Ascending aorta (tissue), 2 donors: ENCODE measurements at regions not wholly inside any gene's neighbourhood (a gene's known extent, or its start where the extent isn't known, plus 50 kb on each side); places are given as distances from the start of the nearest gene placed in this dataset.

Source experiments
- DNase-seq, 2 donors: peaks; one replicate each; pipeline ENCODE4 v3.0.0-alpha.2; 2019; ENCODE audit warnings: low spot score in 2 of 2
- H3K27ac ChIP-seq, 2 donors: fragments of 200-600 bp; sonication (generic); one replicate each; pipeline ENCODE4 v1.5.1; 2016 to 2017; ENCODE audit warnings: mild to moderate bottlenecking in 1 of 2
- H3K27me3 ChIP-seq: fragments of 200-600 bp; sonication (generic); one replicate; pipeline ENCODE4 v1.5.1; 2017
- H3K36me3 ChIP-seq, 2 donors: fragments of 200-600 bp; sonication (generic); one replicate each; pipeline ENCODE4 v1.5.1; 2016
- H3K4me1 ChIP-seq, 2 donors: fragments of 200-600 bp; sonication (generic); one replicate each; pipeline ENCODE4 v1.5.1; 2016 to 2017; ENCODE audit warnings: mild to moderate bottlenecking in 1 of 2
- H3K4me3 ChIP-seq, 2 donors: fragments of 200-600 bp; sonication (generic); one replicate each; pipeline ENCODE4 v1.5.1; 2016 to 2017; ENCODE audit warnings: mild to moderate bottlenecking in 1 of 2
- H3K9me3 ChIP-seq, 2 donors: fragments of 200-600 bp; sonication (generic); one replicate each; pipeline ENCODE4 v1.5.1; 2016
- intact Hi-C: fragments of 100-400 bp; cut with DNase I; formaldehyde crosslinking; loops from one replicate; pipeline ENCODE4 v1.15.1; 2023
- TF ChIP-seq, protein P1 (sequence below), 3 experiments: fragments of 200-600 bp in 2 of 3; fragments of 450-650 bp in 1 of 3; sonication (generic) in 2 of 3; IDR thresholded peaks; one replicate each; pipeline ENCODE4 v1.5.1; 2016 to 2019; ENCODE audit warnings: antibody characterized with exemption in 3 of 3, mild to moderate bottlenecking in 1 of 3, moderate library complexity in 1 of 3

DNA sequence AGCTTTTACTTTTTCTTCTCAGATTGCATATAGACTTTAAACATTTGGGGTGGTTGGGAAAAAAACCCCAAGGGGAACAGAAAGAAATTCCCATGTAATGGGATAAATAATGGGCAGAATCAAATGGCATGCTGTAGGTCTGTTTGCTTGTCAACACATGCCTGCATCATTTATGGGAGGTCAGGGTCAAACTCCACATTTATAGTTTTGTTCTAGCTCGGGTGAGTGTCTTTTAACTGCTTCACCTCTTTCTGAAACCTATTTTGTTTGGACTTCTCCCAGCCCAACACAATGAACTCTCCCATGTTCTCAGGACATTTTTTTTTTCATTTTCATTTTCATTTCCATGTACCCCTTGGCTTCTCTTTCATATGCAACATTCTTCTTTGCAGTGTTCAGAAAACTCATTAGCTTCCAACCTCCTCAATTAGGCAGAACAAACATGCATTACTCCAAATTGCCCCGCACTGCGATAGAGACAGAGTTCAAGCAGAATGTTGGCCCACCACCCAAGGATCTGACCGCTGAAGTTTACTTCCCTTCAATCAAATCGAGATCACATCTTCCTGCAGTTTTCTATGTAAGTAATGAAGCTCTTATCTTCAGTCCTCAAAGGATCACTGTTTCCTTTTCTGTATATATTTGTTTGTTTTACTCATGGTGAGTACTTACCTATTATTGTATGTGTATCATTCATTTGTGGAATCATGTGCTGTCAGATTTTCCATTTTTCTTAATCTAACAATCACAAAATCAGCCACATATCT is 354.6 kb downstream of the ZSWIM6 start:
- DNase-seq: no peak
- H3K36me3 ChIP-seq: no peaks in the 10 kb centered on the region
- H3K27ac ChIP-seq: no peak overlapping the region
- H3K4me3 ChIP-seq: no peak overlapping the region
- no peaks in the 10 kb centered on the region for H3K27me3 ChIP-seq
- TF ChIP-seq, protein P1, sequence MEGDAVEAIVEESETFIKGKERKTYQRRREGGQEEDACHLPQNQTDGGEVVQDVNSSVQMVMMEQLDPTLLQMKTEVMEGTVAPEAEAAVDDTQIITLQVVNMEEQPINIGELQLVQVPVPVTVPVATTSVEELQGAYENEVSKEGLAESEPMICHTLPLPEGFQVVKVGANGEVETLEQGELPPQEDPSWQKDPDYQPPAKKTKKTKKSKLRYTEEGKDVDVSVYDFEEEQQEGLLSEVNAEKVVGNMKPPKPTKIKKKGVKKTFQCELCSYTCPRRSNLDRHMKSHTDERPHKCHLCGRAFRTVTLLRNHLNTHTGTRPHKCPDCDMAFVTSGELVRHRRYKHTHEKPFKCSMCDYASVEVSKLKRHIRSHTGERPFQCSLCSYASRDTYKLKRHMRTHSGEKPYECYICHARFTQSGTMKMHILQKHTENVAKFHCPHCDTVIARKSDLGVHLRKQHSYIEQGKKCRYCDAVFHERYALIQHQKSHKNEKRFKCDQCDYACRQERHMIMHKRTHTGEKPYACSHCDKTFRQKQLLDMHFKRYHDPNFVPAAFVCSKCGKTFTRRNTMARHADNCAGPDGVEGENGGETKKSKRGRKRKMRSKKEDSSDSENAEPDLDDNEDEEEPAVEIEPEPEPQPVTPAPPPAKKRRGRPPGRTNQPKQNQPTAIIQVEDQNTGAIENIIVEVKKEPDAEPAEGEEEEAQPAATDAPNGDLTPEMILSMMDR (IDR thresholded peaks at IDR 0.05): no peak
- no peaks in the 10 kb centered on the region for H3K4me1 ChIP-seq
- intact Hi-C loops: no loop called here
- H3K9me3 ChIP-seq: no peaks in the 10 kb centered on the region

DNA sequence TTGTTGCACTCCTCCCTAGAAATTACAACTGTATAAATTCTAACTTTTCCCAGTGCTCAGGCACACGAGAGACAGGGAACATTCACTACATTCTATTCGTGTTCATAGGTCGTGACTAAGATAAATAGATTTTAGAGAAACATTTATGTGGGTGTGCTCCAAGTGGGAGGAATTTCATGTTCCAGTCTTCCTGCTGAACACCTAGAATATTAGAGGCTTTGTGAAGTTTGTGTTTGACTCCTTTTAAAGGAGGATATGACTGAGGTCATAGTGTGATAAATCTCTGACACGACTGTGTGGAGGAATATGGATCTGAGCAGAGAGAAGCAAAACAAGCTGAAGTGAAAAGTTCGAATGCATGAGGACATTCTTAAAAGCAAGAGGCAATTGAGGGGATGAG is 355.3 kb downstream of the ZSWIM6 start:
- Histone ChIP-seq H3K36me3 (no peaks in the 10 kb centered on the region), H3K4me3 (no peak overlapping the region), H3K27ac (no peak overlapping the region), H3K27me3 (no peaks in the 10 kb centered on the region), H3K4me1 (no peaks in the 10 kb centered on the region), H3K9me3 (no peaks in the 10 kb centered on the region)
- TF ChIP-seq, protein P1 (IDR thresholded peaks at IDR 0.05): no peak
- no peak for DNase-seq
- intact Hi-C loops: no loop called here

DNA sequence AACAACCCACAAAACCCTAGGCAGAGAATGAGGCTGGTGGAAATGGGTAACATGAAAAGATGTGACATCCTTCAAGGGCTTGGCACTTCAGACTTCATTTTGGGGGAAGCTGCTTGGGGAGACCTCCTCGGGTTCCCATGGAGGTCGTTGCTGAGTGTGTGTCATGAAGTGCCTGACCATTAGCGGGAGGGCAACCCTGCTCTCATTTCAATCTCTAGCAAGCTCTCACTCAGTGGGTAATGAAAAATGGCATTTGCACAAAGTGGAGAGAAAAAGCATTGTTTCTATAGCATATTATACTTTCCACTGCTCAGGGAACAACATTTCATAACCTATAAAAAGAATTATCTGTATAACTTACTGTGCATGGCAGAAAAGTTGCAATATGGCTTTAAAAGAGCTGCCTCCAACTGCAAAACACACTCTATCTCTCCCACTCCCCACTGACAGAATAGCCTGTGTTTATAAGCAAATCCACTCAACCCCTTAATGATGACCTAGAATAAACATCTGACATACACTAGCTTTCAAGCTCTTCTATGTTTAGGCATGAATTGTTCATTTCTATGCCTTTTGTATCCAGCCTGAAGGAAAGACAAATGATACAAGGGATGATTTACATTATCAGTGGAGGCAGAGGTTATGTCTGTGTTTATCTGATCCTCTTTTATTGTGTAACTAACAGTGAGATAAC is 357.2 kb downstream of the ZSWIM6 start:
- H3K4me3 ChIP-seq: no peak overlapping the region
- H3K27ac ChIP-seq: no peak overlapping the region
- H3K9me3 ChIP-seq: peaks cover 0 to 7% of the 10 kb centered on the region in 2 donors
- no peaks in the 10 kb centered on the region for H3K36me3 ChIP-seq
- TF ChIP-seq, protein P1 (IDR thresholded peaks at IDR 0.05): no peak
- no peak for DNase-seq
- no peaks in the 10 kb centered on the region for H3K4me1 ChIP-seq
- intact Hi-C loops: no loop called here
- H3K27me3 ChIP-seq: no peaks in the 10 kb centered on the region

DNA sequence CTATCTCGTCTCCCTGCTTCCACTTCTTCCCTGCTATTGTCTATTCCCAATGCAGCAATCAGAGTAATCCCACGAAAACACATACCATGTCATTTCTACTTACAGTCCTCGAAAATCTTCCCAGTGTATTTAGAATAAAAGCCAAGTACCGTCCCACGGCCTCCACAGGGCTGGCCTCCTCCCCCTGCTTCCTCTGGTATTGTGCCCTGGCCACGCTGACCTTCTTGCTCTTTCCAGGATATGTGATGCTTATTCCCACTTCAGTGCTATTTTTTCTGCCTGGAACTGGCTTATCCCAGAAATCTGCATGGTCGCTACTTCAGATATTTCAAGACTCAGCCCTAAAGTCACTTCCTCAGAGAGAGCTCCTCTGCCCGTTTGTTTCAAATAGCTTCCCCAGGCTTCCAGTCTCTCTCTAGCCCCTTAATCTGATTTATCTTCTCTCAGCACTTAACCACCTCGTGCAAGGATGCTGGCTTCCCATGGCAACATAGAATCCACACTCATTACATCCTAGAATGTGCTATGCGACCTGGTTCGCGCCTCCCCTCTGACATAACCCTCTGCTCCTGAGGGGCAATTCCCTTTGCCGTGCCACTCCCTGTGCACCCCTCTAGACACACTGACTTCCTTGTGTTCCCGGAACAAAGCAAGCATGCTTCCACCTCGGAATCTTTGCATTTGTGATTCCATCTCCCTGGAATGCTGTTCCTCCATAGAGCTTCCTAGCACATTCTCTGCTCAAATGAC is 365.9 kb downstream of the ZSWIM6 start:
- intact Hi-C loops: no loop called here
- H3K27ac ChIP-seq: no peak overlapping the region

DNA sequence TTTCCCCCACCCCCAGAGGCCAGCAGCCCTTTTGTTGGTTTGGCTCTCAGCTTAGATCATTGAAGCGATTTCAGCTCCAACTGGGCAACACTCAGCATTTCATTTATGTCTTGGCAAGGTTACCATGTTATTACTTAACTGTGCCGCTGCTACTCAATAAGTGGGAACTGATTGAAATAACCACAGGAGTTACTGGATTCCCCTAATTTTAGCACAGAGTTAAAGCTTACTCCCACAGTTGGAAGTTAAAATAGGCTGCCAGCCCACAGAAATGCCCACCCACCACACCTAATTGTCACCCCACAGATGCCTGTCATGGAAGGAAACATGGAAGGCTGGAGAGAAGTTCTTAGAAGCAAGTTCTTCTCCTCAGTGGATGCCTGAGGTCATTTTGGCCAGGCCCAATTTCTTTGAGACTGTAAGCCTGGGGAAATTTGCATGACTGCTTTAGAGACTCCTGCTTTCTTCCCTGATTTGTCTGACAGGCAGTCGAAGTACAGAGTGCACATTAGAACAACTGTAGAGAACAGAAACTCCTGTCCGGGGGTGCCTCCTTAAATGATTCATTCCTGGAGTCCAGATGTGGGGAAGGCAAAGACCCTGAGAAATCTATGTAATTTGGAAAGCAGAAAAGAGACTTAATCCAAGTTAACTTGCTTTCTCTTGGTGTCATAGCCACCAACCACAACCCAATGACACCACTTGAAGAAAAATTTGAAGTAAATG is 370.0 kb downstream of the ZSWIM6 start:
- Histone ChIP-seq H3K27ac (no peak overlapping the region), H3K4me1 (no peaks in the 10 kb centered on the region), H3K27me3 (no peaks in the 10 kb centered on the region), H3K36me3 (no peaks in the 10 kb centered on the region), H3K4me3 (no peak overlapping the region), H3K9me3 (no peaks in the 10 kb centered on the region)
- intact Hi-C loops: no loop called here
- TF ChIP-seq, protein P1 (IDR thresholded peaks at IDR 0.05): no peak
- DNase-seq: no peak

More for the DNA sequence above, 365.9 kb downstream of the ZSWIM6 start:
- peaks cover 0 to 1% of the 10 kb centered on the region in 2 donors for H3K9me3 ChIP-seq
- no peaks in the 10 kb centered on the region for H3K27me3 ChIP-seq
- H3K4me1 ChIP-seq: no peaks in the 10 kb centered on the region
- no peak for DNase-seq
- TF ChIP-seq, protein P1 (IDR thresholded peaks at IDR 0.05): no peak
- H3K36me3 ChIP-seq: no peaks in the 10 kb centered on the region
- no peak overlapping the region for H3K4me3 ChIP-seq
